UCSD-AML1 (cell line): ENCODE measurements at regions not wholly inside any gene's neighbourhood (a gene's known extent, or its start where the extent isn't known, plus 50 kb on each side); places are given as distances from the start of the nearest gene placed in this dataset.

Source experiments
- DNase-seq: peaks from one replicate; lab custom pipeline; 2025; ENCODE audit not compliant: unreplicated experiment; lab: John Stamatoyannopoulos, UW

DNA sequence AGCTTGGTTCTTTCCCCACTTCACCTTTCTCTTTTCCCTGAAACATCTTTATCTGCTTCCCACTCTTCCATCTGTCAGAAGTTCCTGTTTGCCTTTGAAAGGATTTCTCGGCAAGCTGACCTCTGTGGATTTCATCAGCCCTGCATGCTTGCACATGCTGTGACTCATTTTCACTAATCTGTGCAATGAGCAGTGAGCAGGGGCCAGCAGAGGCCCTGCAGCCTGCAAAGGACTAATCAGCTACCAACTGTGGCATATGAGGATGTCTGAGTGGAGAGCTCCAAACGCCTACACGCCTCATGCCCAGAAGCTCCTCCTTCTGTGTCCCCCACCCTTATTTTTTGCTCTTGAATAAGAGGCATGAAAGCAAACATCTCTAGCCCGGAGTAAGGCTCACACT lies 333.0 kb upstream of the SEMA6D start:
- no peak for DNase-seq

DNA sequence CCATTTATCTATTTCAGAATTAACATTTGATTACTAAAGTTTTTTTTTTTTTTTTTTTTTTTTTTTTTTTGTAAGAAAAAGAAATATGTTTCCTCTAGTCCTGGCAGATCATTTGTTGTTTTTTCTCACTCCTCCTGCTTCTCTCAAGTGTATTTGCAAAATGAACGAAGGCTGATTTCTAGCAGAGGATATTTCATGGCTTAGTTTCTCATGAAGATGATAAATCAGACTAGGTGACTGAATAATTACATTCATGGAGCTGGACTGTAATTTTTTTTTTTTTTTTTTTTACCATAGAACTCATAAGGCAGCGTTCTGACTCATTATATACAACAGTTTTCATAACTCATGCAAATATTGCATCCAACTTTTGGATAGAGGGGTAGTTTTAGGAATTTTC lies 332.5 kb upstream of the SEMA6D start:
- no peak for DNase-seq

DNA sequence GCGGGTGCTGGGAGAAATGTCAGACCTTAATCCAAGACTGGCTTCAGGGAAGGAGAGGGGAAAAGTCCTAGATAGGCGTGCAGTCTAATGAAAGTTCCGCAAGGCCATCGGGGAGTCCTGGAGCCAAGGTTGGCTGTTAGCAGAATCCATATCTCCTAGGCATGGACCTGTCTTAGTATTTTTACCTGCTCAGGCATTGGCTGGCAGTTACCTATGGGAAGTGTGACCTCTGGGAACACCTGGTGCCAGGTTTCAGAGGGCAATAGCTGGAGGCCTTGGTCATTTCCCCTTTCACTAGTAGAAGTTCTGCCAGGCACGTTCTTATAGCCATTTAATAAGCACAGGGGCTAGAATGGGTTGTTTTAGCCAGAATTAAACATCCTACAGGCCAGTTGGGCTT lies 330.8 kb upstream of the SEMA6D start:
- DNase-seq = no peak

DNA sequence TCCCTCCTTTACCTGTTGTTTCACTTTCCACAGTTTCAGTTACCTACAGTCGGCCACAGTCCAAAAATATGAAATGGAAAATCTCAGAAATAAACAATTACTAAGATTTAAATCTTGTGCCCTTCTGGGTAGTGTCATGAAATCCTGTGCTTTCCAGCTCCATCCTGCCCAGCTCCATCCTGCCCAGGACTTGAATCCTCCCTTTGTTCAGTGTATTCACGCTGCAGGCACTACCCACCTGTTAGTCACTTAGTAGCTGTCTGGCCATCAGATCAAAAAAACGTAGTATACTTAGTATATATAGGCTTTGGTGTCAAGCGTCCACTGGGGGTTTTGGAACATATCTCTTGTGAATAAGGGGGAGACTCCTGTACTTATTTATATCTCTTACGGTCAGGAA lies 329.0 kb upstream of the SEMA6D start:
- DNase-seq = no peak

DNA sequence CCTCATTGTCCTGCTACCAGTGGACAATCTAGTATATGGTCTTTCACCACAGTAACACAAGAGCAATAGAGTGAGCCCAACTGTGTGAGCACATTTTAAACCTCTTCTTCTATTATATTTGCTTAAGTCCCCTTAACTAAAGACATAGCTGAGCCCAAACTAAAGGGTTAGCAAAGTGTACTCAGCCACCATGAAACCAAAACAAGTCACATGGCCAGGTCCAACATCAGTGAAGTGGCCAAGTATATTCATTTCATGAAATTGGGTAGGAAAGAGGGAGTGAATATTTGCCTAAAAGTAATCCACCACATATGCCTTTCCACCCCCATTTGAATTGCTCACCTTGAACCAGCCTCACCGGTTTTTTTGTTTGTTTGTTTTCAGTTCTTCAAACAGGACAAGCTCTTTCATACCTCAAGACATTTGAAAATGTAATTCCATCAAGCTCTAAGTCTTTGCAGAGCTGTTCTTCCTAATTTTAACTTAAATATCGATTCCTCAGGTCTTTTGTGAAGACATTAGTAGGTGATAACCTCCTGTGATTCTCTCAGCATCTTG lies 327.0 kb upstream of the SEMA6D start:
- DNase-seq = no peak

DNA sequence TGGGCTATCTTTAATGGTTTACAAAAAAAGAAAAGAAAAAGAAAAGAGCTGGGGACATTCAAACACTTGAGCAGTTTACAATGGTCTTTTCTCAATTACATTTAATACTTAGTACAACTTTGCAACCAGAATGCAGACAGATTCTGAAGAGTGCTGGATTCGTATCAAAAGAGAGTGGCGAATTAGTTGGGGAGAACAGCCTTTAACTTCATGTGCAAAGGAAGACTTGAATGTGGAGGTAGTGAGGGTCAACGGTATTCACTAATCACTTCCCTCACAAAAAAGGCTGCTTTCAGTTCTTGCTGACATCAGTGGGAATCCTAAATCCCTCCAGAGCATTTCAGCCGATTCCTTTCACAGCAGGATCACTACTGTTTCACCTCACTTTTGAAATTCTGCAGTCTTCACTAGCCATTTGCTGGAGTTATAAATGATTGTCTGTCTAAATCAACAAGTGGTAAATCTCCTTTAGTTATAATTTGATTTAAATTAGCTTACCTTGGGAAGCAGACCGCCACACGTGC lies 323.0 kb upstream of the SEMA6D start:
- no peak for DNase-seq

DNA sequence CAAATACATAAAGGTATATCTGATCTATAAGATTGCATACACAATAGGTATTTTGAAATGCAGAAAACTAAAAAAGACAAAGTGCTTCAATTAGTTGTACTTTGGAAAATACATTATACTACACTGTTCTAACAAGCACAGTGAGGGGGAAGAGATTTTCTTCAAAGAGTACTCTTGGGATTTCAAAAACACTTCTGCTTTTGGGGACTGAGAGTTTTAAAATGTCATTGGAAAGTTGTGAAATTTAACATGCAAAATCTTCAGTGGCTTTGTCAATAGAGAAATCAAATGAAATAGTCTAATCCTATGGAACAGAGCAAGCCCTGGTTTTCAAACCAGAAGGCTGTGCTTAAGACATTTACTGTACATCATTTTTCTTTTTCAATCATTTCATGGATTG lies 322.2 kb upstream of the SEMA6D start:
- no peak for DNase-seq

DNA sequence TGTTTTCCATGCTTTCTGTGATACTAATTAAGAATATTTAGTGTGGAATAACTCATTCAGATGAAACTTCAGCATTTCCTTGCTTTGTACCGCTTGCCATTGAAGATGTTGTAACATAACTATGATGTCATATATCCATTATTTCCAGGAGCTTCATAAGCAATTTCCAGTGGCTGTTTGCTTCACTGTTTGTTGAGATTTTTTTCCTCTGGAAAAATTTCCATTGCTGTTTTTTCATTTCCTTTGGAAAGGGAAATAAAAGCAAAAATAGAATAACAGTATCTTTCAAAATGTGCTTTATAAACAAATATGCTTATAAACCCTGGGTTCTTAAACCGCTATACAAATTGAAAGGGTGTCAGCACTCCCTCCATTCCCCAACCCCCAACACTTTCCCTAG lies 319.6 kb upstream of the SEMA6D start:
- DNase-seq = no peak

DNA sequence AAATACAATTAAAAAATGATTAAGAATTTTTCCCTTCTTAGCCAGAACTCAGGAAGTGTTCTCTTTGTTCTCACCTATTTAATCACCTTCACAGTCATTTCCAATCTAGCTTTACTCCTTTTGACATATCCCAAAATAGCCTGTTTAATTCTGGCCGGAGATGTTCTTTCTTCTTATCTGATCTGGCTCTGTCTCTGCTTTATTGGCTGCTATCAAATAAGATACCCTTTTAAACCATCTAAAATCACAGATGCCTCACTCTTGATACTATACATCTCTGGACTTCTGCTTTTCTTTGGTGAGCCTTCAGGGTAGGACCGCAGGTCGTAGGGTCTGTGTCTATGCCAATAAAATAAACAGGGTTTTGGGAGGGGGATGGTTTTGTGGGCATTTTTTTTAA lies 319.2 kb upstream of the SEMA6D start:
- no peak for DNase-seq

DNA sequence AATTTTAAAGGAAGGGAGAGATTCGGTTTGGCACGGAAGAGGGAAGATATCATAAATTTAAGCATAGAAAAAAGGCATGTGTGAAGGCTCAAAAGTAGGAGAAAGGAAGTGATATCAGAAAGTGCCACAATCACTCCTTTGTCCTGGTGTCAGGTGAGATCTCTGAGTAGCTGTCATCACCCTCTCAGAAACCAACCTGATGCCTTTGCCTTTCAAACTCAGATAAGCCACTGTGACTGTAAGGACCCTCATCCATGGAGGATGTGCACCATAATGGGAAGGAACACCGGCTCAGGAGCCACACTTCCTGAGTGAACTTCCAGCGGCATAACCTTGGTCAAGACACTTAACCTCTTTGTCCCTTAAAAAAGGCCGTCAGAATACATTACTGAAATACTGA lies 318.7 kb upstream of the SEMA6D start:
- no peak for DNase-seq

DNA sequence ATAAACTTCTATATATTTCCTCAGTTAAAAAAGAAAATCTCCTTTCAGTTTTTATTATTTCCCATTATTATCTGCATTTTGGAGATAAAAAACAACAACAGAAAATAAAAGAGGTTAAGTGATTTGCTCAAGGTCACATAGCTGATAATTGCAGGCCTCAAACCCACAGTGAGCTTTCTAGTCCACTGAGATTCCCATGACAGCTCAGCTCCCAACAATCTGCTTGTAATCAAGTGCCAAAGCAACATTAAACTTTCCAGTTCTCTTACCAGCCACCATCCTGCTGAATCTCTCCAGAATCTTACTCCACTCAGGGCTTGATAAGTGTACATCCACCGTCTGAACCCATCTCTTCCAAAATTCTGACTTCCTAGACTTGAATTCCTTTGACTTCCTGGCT lies 318.2 kb upstream of the SEMA6D start:
- DNase-seq = no peak

DNA sequence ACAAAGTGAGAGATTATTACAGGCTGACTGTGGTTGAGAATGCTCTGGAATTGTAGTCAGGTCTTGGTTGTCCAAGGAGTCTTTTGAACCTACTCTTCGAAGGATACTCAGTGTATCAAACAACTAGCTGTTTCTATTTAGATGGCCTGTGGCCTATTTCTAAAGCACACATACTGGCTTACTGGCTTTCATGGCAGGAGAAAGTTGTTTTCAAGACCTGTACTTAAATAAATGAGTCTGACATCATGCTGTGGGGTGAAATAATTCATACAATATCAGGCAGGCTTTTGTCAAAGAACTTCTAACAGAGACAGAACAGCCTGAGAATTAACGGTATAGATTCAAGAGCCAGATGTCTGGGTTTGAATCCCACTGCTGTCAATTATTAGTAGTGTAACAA lies 316.7 kb upstream of the SEMA6D start:
- no peak for DNase-seq

DNA sequence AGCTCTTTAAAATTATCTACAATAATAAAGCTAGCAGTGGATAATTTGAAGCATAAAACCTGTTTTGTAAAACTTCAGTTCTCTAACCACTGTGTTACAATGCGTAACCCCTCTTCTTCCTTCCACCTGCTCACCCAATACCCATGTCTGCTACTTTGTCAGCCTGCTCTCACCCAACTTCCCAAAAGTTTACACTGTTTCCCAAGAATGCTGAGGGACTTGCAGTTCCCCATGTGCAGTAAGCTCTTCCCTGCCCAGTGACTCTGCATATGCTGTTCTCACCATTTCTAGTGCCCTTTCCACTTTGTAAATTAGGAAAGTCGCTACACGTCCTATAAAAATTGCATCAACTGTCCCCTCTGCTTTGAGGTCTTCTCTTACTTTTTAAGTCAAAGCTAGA lies 315.9 kb upstream of the SEMA6D start:
- DNase-seq = no peak

DNA sequence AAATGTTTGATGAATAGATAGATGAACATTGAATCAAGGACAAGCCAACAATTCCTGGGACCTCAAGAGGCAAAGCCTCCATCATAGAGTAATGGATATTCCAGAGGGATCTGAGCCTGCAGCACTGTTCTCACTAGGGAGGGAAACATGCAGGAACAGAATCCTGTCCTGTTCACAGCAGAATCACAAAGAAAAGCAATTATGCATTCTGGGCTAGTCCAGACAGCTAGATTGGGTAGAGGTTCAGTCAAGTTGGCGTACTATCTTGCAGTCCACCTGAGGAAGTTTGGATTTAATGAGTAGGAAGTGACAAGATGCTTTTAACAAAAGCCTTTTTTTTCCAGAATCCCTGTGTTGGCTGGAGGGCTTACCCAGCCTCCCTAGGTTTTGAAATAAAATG lies 314.5 kb upstream of the SEMA6D start:
- DNase-seq = no peak

DNA sequence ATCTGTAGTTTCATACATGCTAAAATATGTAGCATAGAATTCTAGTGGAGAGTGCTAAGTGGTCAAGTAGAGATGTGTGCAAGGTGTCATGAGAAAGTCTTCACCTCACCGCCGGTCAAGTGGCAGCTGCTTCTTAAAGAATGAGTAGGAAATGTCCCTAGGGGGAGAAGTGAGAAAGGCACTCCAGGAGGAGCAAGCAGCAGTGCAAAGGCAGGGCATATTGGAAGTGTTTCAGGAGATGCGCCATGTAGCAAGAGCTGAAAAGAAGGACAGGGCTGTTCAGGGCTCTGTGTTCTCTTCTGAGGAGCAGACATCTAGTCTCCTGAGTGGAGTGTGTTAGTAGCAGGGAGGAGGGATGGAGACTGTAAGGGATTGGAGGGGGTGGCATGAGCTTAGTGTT lies 312.4 kb upstream of the SEMA6D start:
- no peak for DNase-seq

DNA sequence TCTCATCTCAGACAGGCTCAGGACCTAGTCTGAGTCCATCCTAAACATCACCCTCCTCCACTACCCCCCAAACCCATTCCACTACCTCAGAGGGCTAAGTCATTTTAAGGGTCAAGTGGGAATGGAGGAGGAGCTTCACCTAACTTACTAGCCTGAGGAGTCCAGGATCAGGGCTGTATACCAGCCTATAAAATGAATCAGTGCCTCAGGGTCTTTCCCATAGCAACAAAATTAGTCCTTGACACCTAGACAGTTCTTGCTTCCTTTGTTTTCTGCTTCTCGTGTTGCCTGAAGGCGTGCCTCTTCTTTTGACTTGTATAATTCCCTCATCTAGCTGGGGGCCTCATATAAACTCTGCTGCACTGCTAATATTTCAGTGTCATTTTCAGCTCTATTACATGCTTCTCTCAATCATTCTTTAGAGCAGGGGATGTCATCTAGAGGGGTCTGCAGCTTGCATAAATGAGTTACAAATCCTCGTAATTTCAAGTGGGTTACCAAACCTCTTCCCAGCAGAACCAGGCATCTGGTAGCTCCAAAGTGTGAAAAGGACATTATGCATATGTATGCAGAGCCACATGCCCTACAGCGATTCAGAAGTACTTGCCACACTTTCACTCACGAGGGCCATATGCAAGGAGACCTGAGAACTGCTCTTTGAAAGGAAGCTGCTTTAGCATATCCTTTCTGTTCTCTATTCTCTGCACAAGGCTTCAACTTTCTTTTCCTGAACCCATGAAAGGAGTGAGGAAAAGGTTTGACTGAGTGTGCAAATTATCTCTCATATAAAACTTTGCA lies 311.7 kb upstream of the SEMA6D start:
- DNase-seq = no peak

DNA sequence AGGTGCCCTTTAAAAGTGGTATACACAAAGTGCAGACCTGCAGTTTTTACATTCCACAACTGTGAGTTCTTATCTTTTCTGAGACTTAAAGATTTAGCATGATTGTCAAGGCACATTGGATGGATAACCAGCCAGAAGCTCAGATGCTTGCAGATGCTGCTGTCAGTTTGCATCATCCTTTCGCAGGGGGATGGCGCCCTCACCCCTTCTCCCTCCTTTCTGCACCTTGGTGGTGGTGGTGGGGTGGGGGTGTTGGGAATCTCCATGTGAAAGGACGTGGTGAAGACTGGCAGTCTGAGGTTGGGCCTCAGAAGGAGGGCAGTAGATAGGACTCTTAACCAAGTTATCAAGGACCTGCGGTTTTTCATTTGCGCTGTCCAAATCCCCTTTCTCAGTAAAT lies 309.6 kb upstream of the SEMA6D start:
- no peak for DNase-seq

DNA sequence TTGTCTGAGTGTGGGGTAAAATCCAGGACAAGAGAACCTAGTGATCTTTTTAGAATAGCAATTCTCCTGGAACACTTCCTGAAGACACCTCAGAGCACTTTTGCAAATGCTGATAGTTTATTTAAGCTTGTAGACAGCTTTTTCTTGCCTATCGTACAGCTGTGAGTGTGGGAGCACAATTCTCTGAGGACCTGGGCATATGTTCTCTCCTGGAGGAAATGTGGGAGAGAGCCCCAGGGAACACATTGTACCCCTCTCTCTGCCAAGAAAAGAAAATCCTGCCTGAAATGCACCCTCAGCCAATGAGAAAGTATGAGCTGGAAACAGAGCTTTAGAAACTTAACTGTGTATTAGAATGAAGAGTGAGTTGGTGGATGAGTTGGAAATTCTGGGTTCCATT lies 308.3 kb upstream of the SEMA6D start:
- DNase-seq = no peak

DNA sequence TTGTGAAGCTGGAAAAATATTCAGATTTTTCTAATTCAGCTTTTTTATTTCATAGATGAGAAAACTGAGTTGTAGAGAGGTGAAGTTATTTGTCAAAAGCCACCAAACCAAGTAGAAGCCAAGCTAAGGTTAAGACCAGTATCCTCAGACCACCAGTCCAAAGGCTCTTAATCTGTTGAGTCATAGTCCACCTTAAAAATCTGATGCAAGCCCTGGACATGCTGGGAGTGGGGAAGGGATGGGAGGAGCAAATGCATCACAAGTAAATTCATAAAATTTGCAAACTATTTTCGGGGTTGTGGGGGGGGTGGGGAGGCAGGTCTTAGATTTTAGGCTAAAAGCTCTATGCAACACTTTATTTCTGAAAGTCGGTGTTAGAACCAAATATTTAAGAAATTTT lies 307.7 kb upstream of the SEMA6D start:
- no peak for DNase-seq

DNA sequence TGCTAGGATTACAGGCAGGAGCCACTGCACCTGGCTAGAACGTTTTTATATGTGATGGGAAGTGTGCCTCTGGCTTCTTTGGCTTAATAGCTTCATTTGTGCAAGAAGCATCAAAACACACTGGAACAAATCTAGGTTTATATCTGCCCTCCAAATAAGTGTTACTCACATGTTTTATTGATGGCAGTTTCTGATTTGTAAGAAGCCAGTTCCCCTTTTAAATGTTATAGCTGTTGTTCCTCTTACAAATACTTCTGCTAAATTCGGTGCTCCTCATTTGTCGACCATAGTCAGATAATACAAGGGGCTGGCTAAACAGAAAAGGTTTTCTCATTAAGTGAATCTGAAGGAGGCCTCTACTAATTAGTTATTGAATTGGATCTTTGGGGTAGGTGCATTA lies 307.1 kb upstream of the SEMA6D start:
- DNase-seq = no peak

DNA sequence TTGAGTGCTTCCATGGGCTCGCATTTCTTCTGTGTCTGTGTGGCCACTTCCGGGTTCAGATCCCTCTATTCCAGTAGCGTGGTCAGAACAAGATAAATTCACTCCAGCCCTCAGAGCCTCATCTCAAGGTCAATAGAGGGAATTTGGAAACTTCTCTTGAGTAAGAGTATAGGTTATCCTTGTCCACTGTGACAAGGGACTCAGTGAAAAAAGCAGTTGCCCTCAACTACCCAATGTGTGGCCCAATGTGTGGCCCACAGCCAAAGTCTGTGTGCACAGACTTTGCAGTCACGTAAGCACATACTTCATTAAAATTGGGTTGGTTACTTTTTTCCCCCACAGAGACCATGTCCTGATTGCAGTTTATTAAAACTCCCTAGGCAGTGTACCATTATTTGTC lies 305.6 kb upstream of the SEMA6D start:
- DNase-seq = no peak

DNA sequence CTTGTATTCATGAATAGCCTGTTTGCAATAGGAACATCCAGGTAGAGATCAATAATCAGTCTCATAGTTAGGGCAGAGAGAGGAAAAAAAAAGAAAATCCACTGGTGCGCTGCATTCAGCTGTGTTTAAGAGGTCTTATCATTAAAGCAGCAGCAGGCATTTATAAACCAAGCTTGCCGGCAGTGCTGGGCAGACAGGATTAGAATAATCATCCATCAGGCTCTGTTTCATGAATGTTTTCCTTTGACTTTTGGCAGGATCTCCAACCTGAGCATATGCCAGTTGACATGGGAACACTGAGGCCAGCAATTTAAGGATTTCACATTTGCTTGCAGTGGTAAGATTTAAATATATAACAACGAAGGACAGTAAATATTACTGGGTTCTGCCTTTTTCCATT lies 305.2 kb upstream of the SEMA6D start:
- no peak for DNase-seq

DNA sequence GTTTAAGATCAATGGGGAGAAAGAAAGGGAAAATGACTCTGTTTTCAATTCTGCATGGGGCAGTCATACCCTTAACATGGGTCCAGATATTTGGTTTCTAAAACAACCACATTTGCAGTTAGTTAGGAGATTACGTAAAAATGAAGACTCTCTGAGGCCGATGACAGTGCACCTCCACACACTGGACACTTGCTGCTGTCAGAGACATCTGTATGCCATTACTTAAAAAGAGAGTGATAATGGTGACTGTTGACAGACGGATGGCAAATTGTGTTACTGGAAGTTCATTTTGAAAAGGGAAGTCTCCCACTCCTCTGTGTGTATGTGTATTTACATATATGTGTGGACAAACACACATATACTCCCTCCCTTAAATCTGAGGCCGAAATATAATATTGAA lies 304.5 kb upstream of the SEMA6D start:
- no peak for DNase-seq
